Mesothelial cell of epicardium (in vitro differentiated cells): ENCODE measurements at regions not wholly inside any gene's neighbourhood (a gene's known extent, or its start where the extent isn't known, plus 50 kb on each side); places are given as distances from the start of the nearest gene placed in this dataset.
"Not testable (repeated sequence)": the region's sequence is repeated elsewhere in the genome, so short reads cannot be mapped to it uniquely, and the experiment has no call there.

Source experiments
- DNase-seq, 2 experiments: peaks; one replicate each; pipeline ENCODE4 v3.0.0; 2021; ENCODE audit warnings: low spot score in 2 of 2; ENCODE audit not compliant: unreplicated experiment in 2 of 2
- H3K27ac Mint-ChIP-seq: 2 replicates; pipeline ENCODE4 v1.8.0; 2021; ENCODE audit warnings: mixed read lengths
- H3K27me3 Mint-ChIP-seq: 2 replicates; pipeline ENCODE4 v1.8.0; 2021; ENCODE audit warnings: low read depth, mixed read lengths
- H3K36me3 Mint-ChIP-seq: 2 replicates; pipeline ENCODE4 v1.8.0; 2021; ENCODE audit warnings: mixed read lengths
- H3K4me1 Mint-ChIP-seq: 2 replicates; pipeline ENCODE4 v1.8.0; 2021; ENCODE audit warnings: mixed read lengths
- H3K4me3 Mint-ChIP-seq: 2 replicates; pipeline ENCODE4 v1.8.0; 2021; ENCODE audit warnings: mild to moderate bottlenecking, moderate library complexity, mixed read lengths
- H3K9me3 Mint-ChIP-seq: 2 replicates; pipeline ENCODE4 v1.8.0; 2021; ENCODE audit warnings: mixed read lengths
- CTCF ChIP-seq: fragments of 200-600 bp; sonication (generic); IDR thresholded peaks from one replicate; pipeline ENCODE4 v1.5.0; 2021; ENCODE audit warnings: antibody characterized with exemption; ENCODE audit not compliant: unreplicated experiment

- H3K36me3 Mint-ChIP-seq, result no peaks in the 10 kb centered on the region
- H3K27ac Mint-ChIP-seq, result peak overlapping the region; percentile 96
- TF ChIP-seq CTCF, result no peak
- peaks cover 38% of the 10 kb centered on the region for H3K4me1 Mint-ChIP-seq
- no peaks in the 10 kb centered on the region for H3K9me3 Mint-ChIP-seq
- H3K27me3 Mint-ChIP-seq, result no peaks in the 10 kb centered on the region
- DNase-seq, result no peak
- H3K4me3 Mint-ChIP-seq, result peak overlapping the region; percentile 70
Measured at GRCh38 chr9:129548571-129549135, 72.2 kb downstream of the C9orf50 start.

GRCh38 chr9:129547869-129548570, 72.9 kb downstream of the C9orf50 start:
- DNase-seq, result no peak
- Mint-ChIP-seq H3K27me3 (no peaks in the 10 kb centered on the region), H3K4me3 (no peak overlapping the region), H3K27ac (peak overlapping the region; percentile 96), H3K4me1 (peaks cover 43% of the 10 kb centered on the region), H3K9me3 (no peaks in the 10 kb centered on the region), H3K36me3 (no peaks in the 10 kb centered on the region)
- TF ChIP-seq CTCF, result no peak

- Mint-ChIP-seq H3K27me3 (no peaks in the 10 kb centered on the region), H3K4me3 (no peak overlapping the region), H3K27ac (no peak overlapping the region), H3K4me1 (peaks cover 41% of the 10 kb centered on the region), H3K9me3 (no peaks in the 10 kb centered on the region), H3K36me3 (no peaks in the 10 kb centered on the region)
- DNase-seq, result no peak
- no peak for TF ChIP-seq CTCF
Measured at GRCh38 chr9:129547063-129547462, 73.8 kb downstream of the C9orf50 start.

GRCh38 chr9:129545876-129546275, 75.0 kb downstream of the C9orf50 start:
- H3K9me3 Mint-ChIP-seq, H3K27ac Mint-ChIP-seq: not testable (repeated sequence)

DNA sequence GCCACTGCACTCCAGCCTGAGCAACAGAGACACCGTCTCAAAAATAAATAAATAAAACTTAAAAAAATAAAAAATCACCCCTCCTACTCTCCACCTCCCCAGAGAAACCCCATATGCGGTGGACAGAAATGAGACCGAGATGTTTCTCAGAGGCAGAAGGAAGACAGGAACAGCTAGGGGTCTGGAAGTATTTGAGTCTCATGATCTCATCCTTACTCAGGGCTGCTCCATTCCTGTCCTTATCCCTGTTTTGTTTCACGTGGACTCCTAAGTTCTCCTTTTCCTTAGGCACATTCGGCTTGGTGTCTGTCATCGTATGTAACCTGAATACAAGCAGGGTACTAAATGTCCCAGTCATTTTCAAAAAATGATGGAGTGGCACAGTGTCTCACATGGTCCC, 76.1 kb downstream of the C9orf50 start:
- Mint-ChIP-seq H3K36me3 (no peaks in the 10 kb centered on the region), H3K27ac (peak overlapping the region; percentile 48), H3K4me1 (peaks cover 29% of the 10 kb centered on the region), H3K27me3 (no peaks in the 10 kb centered on the region), H3K4me3 (no peak overlapping the region), H3K9me3 (no peaks in the 10 kb centered on the region)
- DNase-seq, result no peak
- TF ChIP-seq CTCF, result no peak

More at GRCh38 chr9:129545876-129546275, 75.0 kb downstream of the C9orf50 start:
- DNase-seq, H3K36me3 Mint-ChIP-seq, H3K27me3 Mint-ChIP-seq, H3K4me3 Mint-ChIP-seq: not testable (repeated sequence)
- peaks cover 35% of the 10 kb centered on the region for H3K4me1 Mint-ChIP-seq

DNA sequence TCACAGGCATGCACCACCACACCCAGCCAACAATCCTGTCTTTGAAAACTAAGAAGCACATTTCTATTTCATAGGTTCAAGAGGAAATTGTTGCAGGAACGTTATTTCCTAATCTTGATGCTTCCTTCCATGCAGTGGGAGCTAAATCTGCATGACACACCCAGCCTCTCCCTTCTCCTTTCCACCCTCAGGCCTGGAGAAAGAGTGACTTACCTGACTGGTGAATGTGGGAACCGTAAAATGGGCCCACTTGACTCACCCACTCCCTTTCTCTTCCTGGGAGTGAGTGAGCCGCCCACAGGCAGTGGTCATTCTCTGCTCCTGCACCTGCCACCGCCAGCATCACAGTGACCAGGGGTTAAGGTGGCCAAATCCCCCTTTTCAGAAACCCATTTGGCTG, 78.2 kb downstream of the C9orf50 start:
- H3K27ac Mint-ChIP-seq, result no peak overlapping the region
- H3K4me3 Mint-ChIP-seq, result no peak overlapping the region
- H3K4me1 Mint-ChIP-seq, result peaks cover 24% of the 10 kb centered on the region
- no peak for TF ChIP-seq CTCF
- peaks cover 6% of the 10 kb centered on the region for H3K36me3 Mint-ChIP-seq
- no peaks in the 10 kb centered on the region for H3K27me3 Mint-ChIP-seq
- peaks cover 7% of the 10 kb centered on the region for H3K9me3 Mint-ChIP-seq
- DNase-seq, result no peak
